ENCODE measurements at regions not wholly inside any gene's neighbourhood (a gene's known extent, or its start where the extent isn't known, plus 50 kb on each side); places are given as distances from the start of the nearest gene placed in this dataset.

DNA sequence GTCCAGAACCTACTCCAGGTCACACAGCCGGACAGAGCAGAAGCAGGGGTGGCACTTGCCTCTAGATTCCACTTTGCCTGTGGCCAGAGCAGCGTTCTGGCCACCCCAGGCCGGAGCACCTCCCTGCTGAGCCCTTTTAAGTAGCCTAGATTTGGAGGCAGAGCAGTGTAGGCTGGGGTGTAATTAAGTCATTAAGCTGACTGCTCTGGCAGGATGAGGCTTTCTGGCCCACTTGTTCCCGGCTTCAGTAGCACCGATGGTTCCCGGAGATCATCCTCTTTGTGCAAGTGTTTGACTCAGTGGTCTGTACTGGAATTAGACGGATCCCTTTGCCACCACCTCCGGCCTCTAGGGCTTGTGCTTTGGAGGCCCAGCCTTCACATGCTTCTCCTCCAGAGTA is 281.9 kb upstream of the ANKRD55 start:
- TF ChIP-seq POLR2AphosphoS5 (IDR thresholded peaks at IDR 0.05) (no peak), EP300 (IDR thresholded peaks at IDR 0.05) (no peak), POLR2A (IDR thresholded peaks at IDR 0.05; ENCODE audit: low read depth) (no peak)
- TF ChIP-seq, protein P1, sequence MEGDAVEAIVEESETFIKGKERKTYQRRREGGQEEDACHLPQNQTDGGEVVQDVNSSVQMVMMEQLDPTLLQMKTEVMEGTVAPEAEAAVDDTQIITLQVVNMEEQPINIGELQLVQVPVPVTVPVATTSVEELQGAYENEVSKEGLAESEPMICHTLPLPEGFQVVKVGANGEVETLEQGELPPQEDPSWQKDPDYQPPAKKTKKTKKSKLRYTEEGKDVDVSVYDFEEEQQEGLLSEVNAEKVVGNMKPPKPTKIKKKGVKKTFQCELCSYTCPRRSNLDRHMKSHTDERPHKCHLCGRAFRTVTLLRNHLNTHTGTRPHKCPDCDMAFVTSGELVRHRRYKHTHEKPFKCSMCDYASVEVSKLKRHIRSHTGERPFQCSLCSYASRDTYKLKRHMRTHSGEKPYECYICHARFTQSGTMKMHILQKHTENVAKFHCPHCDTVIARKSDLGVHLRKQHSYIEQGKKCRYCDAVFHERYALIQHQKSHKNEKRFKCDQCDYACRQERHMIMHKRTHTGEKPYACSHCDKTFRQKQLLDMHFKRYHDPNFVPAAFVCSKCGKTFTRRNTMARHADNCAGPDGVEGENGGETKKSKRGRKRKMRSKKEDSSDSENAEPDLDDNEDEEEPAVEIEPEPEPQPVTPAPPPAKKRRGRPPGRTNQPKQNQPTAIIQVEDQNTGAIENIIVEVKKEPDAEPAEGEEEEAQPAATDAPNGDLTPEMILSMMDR (IDR thresholded peaks at IDR 0.05) = no peak
